Muscle of leg (tissue), 3 donors: ENCODE measurements at regions not wholly inside any gene's neighbourhood (a gene's known extent, or its start where the extent isn't known, plus 50 kb on each side); places are given as distances from the start of the nearest gene placed in this dataset.

Experiments used
- DNase-seq: peaks from one replicate; pipeline ENCODE4 v3.0.0; 2013
- H3K27ac ChIP-seq: one replicate; pipeline ENCODE4 v1.5.1; 2013; ENCODE audit warnings: mild to moderate bottlenecking, low read length, control low read depth
- H3K27me3 ChIP-seq: one replicate; pipeline ENCODE4 v1.6.1; 2013; ENCODE audit warnings: low read length; ENCODE audit not compliant: control insufficient read depth, insufficient read depth
- H3K36me3 ChIP-seq: one replicate; pipeline ENCODE4 v1.6.1; 2013; ENCODE audit warnings: low read length; ENCODE audit not compliant: control insufficient read depth, insufficient read depth
- H3K4me1 ChIP-seq: one replicate; pipeline ENCODE4 v1.6.1; 2013; ENCODE audit warnings: low read length; ENCODE audit not compliant: control insufficient read depth, insufficient read depth
- H3K4me3 ChIP-seq: one replicate; pipeline ENCODE4 v1.5.1; 2013; ENCODE audit warnings: low read length, control low read depth
- H3K9me3 ChIP-seq: replicated peaks from 2 replicates; pipeline ENCODE4 v1.6.1; 2013; ENCODE audit warnings: low read depth, low read length; ENCODE audit not compliant: control insufficient read depth
- WGBS: methylation state at CpG from one replicate; pipeline ENCODE4 v1.1.5; 2013; ENCODE audit warnings: missing lambda C conversion rate; ENCODE audit not compliant: insufficient coverage; 5-methylcytosine and 5-hydroxymethylcytosine counted together

- no peak overlapping the region for H3K27ac ChIP-seq
- no peaks in the 10 kb centered on the region for H3K36me3 ChIP-seq
- WGBS, result no CpG with 5 or more reads among the region's 9 CpGs
- H3K9me3 ChIP-seq, result no peaks in the 10 kb centered on the region
- no peaks in the 10 kb centered on the region for H3K27me3 ChIP-seq
- no peaks in the 10 kb centered on the region for H3K4me1 ChIP-seq
- H3K4me3 ChIP-seq, result no peak overlapping the region
- DNase-seq, result peak; percentile 72
Observed at GRCh38 chr12:11553871-11554533, 95.5 kb upstream of the ETV6 start.

GRCh38 chr12:11555195-11555594 lies 94.3 kb upstream of the ETV6 start:
- no peak overlapping the region for H3K27ac ChIP-seq
- no peak overlapping the region for H3K4me3 ChIP-seq
- no peaks in the 10 kb centered on the region for H3K27me3 ChIP-seq
- H3K36me3 ChIP-seq, result no peaks in the 10 kb centered on the region
- no peaks in the 10 kb centered on the region for H3K9me3 ChIP-seq
- DNase-seq, result no peak
- H3K4me1 ChIP-seq, result no peaks in the 10 kb centered on the region
- 78% methylated on average over 2 of the region's 7 CpGs for WGBS

GRCh38 chr12:11555743-11556625 lies 93.5 kb upstream of the ETV6 start:
- Histone ChIP-seq H3K4me1 (no peaks in the 10 kb centered on the region), H3K27me3 (no peaks in the 10 kb centered on the region), H3K27ac (no peak overlapping the region), H3K36me3 (no peaks in the 10 kb centered on the region), H3K4me3 (no peak overlapping the region), H3K9me3 (no peaks in the 10 kb centered on the region)
- 53% methylated on average over 7 of the region's 11 CpGs for WGBS
- no peak for DNase-seq

- no peaks in the 10 kb centered on the region for H3K9me3 ChIP-seq
- H3K36me3 ChIP-seq, result no peaks in the 10 kb centered on the region
- H3K27ac ChIP-seq, result no peak overlapping the region
- WGBS, result no CpG with 5 or more reads among the region's 6 CpGs
- no peak overlapping the region for H3K4me3 ChIP-seq
- no peak for DNase-seq
- H3K4me1 ChIP-seq, result no peaks in the 10 kb centered on the region
- H3K27me3 ChIP-seq, result no peaks in the 10 kb centered on the region
Observed at GRCh38 chr12:11556682-11557081, 92.8 kb upstream of the ETV6 start.

DNA sequence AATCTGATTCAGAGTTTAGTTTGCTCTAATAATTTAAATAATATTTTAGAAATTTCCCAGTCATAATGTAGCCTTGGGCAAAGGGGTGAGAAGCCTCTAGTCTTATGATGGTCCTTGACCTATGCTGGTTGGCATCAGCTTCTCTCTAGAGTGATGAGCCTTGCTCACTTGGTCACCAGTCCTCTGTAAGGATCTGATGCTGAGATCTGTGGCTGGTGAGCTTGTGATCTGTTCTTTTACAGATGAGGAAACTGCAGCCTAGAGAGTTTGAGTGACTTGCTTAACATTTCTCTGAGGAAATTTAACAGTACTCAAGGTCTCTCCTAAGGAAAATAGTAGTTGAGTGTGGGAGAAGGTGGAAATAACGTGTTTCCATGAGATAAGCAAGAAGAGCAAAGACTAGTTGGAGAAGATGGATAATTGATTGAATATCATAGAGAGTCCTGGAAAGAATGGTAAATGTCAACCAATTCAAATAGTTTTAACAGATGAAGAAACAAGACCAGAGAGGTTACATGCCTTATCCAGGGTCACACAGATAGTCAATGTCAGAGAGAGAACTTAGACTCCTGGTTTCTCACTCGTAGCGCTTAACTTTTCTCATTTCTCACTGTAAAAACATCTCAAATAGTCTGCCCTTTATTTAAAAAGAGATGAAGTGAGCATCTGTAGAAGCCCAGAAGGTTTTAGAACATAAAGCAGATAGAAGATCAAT lies 89.7 kb upstream of the ETV6 start:
- no peak overlapping the region for H3K27ac ChIP-seq
- H3K36me3 ChIP-seq, result no peaks in the 10 kb centered on the region
- no peak overlapping the region for H3K4me3 ChIP-seq
- H3K27me3 ChIP-seq, result no peaks in the 10 kb centered on the region
- no peaks in the 10 kb centered on the region for H3K9me3 ChIP-seq
- 100% methylated on average over 1 of the region's 3 CpGs for WGBS
- H3K4me1 ChIP-seq, result no peaks in the 10 kb centered on the region
- DNase-seq, result no peak

DNA sequence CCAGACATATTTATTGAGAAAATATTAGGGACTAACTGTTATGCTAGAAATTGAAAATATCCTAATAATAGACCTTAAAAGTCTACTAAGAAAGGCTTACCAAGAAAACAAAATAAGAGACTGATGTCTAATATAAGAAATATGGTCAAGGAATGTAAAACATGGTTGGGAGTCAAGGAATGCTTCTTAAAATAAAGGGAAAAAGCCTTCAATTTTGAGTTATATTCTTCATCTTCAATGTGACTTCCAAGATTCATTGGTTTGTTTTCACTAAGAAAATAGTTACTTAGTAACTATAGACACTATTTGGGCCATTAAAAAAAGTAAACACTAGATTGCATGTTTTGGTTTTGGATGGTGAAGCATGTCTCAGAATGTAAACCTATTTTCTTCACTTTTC lies 88.1 kb upstream of the ETV6 start:
- no peak for DNase-seq
- Histone ChIP-seq H3K4me3 (no peak overlapping the region), H3K27me3 (no peaks in the 10 kb centered on the region), H3K9me3 (no peaks in the 10 kb centered on the region), H3K36me3 (no peaks in the 10 kb centered on the region), H3K4me1 (no peaks in the 10 kb centered on the region), H3K27ac (no peak overlapping the region)

DNA sequence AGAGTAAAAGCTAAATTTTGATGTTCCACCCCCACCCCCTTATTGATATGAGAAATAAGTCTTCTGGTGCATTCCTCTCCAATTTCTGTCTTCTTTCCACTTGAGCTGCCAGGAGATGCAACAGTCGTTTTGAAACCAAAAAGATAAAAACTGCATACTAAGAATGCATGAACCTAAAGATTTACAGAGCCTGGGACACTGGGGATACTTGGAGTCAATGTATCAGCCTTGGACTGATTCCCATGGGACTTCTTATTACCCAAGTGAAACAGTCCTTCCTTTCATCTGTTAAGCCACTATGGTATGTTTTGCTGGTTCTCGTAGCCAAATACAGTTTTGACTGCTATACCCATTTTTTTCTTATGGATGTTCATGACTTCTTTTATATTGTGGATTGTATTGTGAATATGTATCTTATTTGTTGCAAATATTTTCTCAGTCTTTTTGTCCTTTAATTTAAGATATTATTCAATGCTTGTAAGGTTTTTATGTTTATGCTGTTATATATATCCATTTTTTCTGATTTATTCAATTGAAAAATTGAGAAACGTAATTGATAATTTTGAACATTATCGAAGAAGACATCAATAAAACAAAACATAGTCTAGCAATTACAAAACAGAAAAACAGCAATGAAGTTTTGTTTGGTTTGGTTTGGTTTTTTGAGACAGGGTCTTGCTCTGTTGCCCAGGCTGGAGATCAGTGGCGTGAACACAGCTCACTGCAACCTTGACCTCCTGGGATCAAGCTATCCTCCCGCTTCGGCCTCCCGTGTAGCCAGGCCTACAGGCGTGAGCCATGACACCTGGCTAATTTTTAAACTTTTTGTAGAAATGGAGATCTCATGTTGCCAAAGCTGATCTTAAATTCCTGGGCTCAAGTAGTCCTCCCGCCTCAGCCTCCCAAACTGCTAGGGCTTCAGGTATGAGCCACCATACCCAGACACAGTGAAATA lies 85.4 kb upstream of the ETV6 start:
- H3K9me3 ChIP-seq, result no peaks in the 10 kb centered on the region
- H3K36me3 ChIP-seq, result no peaks in the 10 kb centered on the region
- no peak overlapping the region for H3K4me3 ChIP-seq
- H3K4me1 ChIP-seq, result no peaks in the 10 kb centered on the region
- no peak overlapping the region for H3K27ac ChIP-seq
- DNase-seq, result no peak
- 81% methylated on average over 4 of the region's 10 CpGs for WGBS
- H3K27me3 ChIP-seq, result no peaks in the 10 kb centered on the region

DNA sequence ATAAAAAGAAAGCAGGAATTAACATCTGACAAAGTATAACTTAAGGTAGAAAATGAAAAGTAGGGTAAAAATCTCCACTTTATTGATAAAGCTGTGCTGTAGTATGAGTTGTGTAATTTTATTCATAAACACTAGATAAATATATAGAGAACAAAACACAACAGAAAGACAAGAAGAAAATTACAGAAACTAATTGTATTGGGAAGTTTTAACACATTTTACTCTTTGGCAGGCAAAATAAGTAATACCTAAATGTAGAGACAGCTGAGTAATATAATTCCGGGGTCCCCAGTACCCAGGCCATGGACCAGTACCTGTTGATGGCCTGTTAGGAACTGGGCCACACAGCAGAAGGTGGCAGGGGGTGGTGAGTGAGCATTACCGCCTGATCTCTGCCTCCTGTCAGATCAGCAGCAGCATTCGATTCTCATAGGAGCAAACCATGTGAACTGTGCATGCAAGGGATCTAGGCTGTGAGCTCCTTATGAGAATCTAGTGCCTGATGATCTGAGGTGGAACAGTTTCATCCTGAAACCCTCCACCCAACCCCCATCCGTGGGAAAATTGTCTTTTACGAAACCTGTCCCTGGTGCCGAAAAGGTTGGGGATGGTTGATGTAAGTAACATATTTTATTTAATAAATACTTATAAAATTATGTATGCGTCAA lies 84.4 kb upstream of the ETV6 start:
- Histone ChIP-seq H3K36me3 (no peaks in the 10 kb centered on the region), H3K9me3 (no peaks in the 10 kb centered on the region), H3K27me3 (no peaks in the 10 kb centered on the region), H3K27ac (no peak overlapping the region), H3K4me1 (no peaks in the 10 kb centered on the region), H3K4me3 (no peak overlapping the region)
- WGBS, result 100% methylated on average over 1 of the region's 7 CpGs
- no peak for DNase-seq

DNA sequence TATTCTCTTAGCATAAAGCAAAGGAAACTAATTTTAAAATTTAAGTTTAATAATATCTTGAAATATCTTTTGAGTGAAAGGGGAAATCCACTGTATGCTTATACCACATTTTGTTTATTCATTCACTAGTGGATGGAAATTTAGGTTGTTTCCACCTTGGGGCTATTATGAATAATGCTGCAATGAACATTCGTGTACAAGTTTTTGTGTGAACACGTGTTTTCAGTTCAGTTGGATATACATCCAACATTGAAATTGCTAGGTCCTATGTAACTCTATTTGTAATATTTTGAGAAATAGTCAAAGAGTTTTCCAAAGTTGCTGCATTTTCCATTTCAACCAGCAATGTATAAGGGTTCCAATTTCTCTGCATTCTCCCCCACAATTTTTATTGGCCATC lies 83.7 kb upstream of the ETV6 start:
- Histone ChIP-seq H3K27ac (no peak overlapping the region), H3K9me3 (no peaks in the 10 kb centered on the region), H3K4me1 (no peaks in the 10 kb centered on the region), H3K36me3 (no peaks in the 10 kb centered on the region), H3K4me3 (no peak overlapping the region), H3K27me3 (no peaks in the 10 kb centered on the region)
- DNase-seq, result no peak
- WGBS, result no CpG with 5 or more reads among the region's 2 CpGs
